Colonic mucosa (tissue), 4 donors: ENCODE measurements at regions not wholly inside any gene's neighbourhood (a gene's known extent, or its start where the extent isn't known, plus 50 kb on each side); places are given as distances from the start of the nearest gene placed in this dataset.

ENCODE experiments used
- DNase-seq: peaks from one replicate; pipeline ENCODE4 v3.0.0-alpha.2; 2020
- H3K27ac ChIP-seq: fragments of 200-600 bp; one replicate; pipeline ENCODE4 v1.8.0; 2021
- H3K27me3 ChIP-seq: fragments of 200-600 bp; one replicate; pipeline ENCODE4 v1.8.0; 2021
- H3K36me3 ChIP-seq: fragments of 200-600 bp; one replicate; pipeline ENCODE4 v1.8.0; 2021
- H3K4me1 ChIP-seq: fragments of 200-600 bp; one replicate; pipeline ENCODE4 v1.8.0; 2021; ENCODE audit warnings: mild to moderate bottlenecking
- H3K4me3 ChIP-seq: fragments of 200-600 bp; one replicate; pipeline ENCODE4 v1.8.0; 2021
- H3K9ac ChIP-seq, 2 donors: one replicate each; pipeline ENCODE4 v1.7.0; 2013; ENCODE audit warnings: control low read depth in 2 of 2, low read depth in 2 of 2, low read length in 2 of 2
- H3K9me3 ChIP-seq: fragments of 200-600 bp; one replicate; pipeline ENCODE4 v1.8.0; 2021
- intact Hi-C: fragments of 100-400 bp; cut with DNase I; formaldehyde crosslinking; loops from one replicate; pipeline ENCODE4 v1.14.1; 2022
- TF ChIP-seq, protein P1 (sequence below): fragments of 200-600 bp; IDR thresholded peaks from one replicate; pipeline ENCODE4 v1.8.0; 2022; ENCODE audit warnings: antibody characterized with exemption, mild to moderate bottlenecking
- donor health status: healthy.
- donor health status: DM: no; HTN: no; CAD: no.
- donor health status: DM: no; HTN: no; CAD: no.

DNA sequence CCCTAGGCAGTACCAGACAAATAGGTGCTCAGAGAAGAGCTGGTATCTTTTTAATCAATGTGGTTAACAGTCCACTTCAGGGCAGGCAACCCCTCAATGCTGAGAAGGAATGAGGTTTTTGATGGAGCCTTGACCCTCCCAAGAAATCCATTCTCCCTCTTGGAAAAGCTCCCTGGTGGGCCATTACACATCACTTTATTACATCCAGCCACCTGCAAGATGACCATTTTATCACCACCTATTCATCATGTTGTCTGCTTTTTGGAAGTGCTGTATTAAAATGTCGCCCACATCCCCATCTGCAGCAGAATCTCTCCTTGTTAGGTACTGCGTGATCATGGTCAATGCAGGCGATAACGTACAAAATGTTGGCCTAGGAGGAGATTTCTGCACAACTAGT lies 614.7 kb upstream of the TMEM132C start:
- H3K27ac ChIP-seq, result no peak overlapping the region
- H3K36me3 ChIP-seq, result no peaks in the 10 kb centered on the region
- no peak for DNase-seq
- no peak overlapping the region for H3K9ac ChIP-seq
- intact Hi-C loops, result no loop called here
- TF ChIP-seq, protein P1, sequence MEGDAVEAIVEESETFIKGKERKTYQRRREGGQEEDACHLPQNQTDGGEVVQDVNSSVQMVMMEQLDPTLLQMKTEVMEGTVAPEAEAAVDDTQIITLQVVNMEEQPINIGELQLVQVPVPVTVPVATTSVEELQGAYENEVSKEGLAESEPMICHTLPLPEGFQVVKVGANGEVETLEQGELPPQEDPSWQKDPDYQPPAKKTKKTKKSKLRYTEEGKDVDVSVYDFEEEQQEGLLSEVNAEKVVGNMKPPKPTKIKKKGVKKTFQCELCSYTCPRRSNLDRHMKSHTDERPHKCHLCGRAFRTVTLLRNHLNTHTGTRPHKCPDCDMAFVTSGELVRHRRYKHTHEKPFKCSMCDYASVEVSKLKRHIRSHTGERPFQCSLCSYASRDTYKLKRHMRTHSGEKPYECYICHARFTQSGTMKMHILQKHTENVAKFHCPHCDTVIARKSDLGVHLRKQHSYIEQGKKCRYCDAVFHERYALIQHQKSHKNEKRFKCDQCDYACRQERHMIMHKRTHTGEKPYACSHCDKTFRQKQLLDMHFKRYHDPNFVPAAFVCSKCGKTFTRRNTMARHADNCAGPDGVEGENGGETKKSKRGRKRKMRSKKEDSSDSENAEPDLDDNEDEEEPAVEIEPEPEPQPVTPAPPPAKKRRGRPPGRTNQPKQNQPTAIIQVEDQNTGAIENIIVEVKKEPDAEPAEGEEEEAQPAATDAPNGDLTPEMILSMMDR, result no peak
- H3K4me1 ChIP-seq, result no peaks in the 10 kb centered on the region
- H3K4me3 ChIP-seq, result no peak overlapping the region
- H3K27me3 ChIP-seq, result no peaks in the 10 kb centered on the region
- no peaks in the 10 kb centered on the region for H3K9me3 ChIP-seq

DNA sequence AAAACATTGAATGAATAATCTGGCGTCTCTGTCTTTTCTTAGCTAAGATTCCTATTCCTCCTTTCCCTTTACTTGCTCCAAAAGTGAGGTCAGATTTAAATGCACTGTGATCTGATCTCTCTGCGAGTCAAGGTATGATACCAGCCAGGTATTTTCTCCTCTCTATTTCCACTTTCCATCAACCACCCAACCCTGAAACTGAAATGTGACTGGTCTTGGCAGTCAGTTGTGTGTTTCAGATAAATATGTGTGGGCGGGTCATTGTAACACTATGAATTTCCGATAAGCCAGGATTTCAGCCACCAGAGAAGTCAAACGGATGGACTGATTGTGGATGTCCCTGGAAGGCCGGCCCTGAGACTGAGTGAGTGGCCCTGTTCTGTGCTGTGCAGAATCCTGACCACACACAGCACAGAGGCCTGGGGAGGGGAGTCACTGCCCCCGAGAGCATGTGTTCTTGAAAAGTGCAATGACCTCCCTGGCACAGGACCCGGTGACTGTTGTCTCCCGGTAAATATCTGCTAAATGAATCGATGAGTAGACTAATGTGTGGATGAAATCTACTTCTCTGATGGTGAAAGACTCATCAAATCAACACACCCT lies 612.5 kb upstream of the TMEM132C start:
- TF ChIP-seq, protein P1, result no peak

DNA sequence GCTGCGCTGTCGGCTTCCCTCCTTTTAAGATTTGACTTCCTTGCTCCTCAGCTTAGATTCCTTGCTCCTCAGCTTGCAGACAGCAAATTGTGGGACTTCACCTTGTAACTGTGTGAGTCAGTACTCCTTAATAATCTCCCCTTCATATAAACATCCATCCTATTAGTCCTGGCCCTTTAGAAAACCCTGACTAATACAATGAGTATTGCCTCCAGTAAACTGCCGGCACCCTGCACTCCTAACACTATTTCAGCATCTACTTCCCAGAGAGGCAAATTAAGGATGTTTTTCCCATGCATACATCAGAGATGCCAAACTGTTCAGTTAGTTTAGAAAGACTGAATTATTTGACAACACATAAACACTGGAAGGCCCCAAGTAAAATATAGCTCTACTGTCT lies 611.3 kb upstream of the TMEM132C start:
- intact Hi-C loops, result no loop called here
- Histone ChIP-seq H3K27ac (no peak overlapping the region), H3K36me3 (no peaks in the 10 kb centered on the region), H3K4me1 (no peaks in the 10 kb centered on the region), H3K4me3 (no peak overlapping the region), H3K9ac (no peak overlapping the region), H3K27me3 (no peaks in the 10 kb centered on the region), H3K9me3 (no peaks in the 10 kb centered on the region)
- DNase-seq, result no peak
- TF ChIP-seq, protein P1, result no peak

More for the DNA sequence above, 612.5 kb upstream of the TMEM132C start:
- H3K27me3 ChIP-seq, result no peaks in the 10 kb centered on the region
- no peak overlapping the region for H3K27ac ChIP-seq
- no peak overlapping the region for H3K9ac ChIP-seq
- no peak overlapping the region for H3K4me3 ChIP-seq
- intact Hi-C loops, result no loop called here
- H3K9me3 ChIP-seq, result no peaks in the 10 kb centered on the region
- H3K4me1 ChIP-seq, result no peaks in the 10 kb centered on the region
- H3K36me3 ChIP-seq, result no peaks in the 10 kb centered on the region
- DNase-seq, result no peak

- Histone ChIP-seq H3K9me3 (no peaks in the 10 kb centered on the region), H3K27ac (no peak overlapping the region), H3K36me3 (no peaks in the 10 kb centered on the region), H3K4me1 (no peaks in the 10 kb centered on the region), H3K9ac (no peak overlapping the region), H3K4me3 (no peak overlapping the region), H3K27me3 (no peaks in the 10 kb centered on the region)
- no peak for DNase-seq
- intact Hi-C loops, result no loop called here
- TF ChIP-seq, protein P1, result no peak
These were observed 610.7 kb upstream of the TMEM132C start for GRCh38 chr12:127656266-127656665.

DNA sequence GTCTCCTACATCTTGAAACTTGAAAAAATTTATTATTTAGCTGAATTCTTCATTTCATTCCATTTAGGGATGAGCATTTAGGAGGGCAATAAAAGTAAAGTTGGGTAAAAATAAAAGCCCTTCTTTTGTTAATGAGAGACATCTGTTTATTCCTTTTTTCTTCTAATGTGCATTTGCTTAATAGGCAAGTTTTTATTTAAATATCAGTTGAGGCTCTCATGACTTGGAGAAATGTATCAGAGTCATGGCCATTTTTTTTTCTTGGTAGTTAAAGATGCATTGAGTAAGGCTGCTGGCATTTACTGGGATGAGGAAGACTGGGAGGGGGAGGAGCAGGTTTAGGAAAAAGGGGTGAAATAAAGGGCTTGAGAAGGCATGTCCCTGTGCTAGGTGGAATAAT lies 609.9 kb upstream of the TMEM132C start:
- no peak for DNase-seq
- Histone ChIP-seq H3K27ac (no peak overlapping the region), H3K9me3 (no peaks in the 10 kb centered on the region), H3K4me1 (no peaks in the 10 kb centered on the region), H3K9ac (no peak overlapping the region), H3K27me3 (no peaks in the 10 kb centered on the region), H3K4me3 (no peak overlapping the region), H3K36me3 (no peaks in the 10 kb centered on the region)
- intact Hi-C loops, result no loop called here
- TF ChIP-seq, protein P1, result no peak
